Large intestine (tissue), 3 donors: ENCODE measurements at regions not wholly inside any gene's neighbourhood (a gene's known extent, or its start where the extent isn't known, plus 50 kb on each side); places are given as distances from the start of the nearest gene placed in this dataset.

ENCODE experiments used
- DNase-seq, 2 donors: peaks; one replicate each; pipeline versions ENCODE4 v3.0.0 to v3.0.0-alpha.2; 2013
- H3K27ac ChIP-seq: one replicate; pipeline ENCODE4 v1.5.1; 2013; ENCODE audit warnings: low read length
- H3K27me3 ChIP-seq: 2 replicates; pipeline ENCODE4 v1.6.1; 2013; ENCODE audit warnings: low read length; ENCODE audit not compliant: control insufficient read depth, insufficient read depth
- H3K36me3 ChIP-seq: 2 replicates; pipeline ENCODE4 v1.6.1; 2013; ENCODE audit warnings: low read length; ENCODE audit not compliant: control insufficient read depth, insufficient read depth
- H3K4me1 ChIP-seq: one replicate; pipeline ENCODE4 v1.6.1; 2013; ENCODE audit warnings: low read length; ENCODE audit not compliant: control insufficient read depth, insufficient read depth
- H3K4me3 ChIP-seq: one replicate; pipeline ENCODE4 v1.5.1; 2013; ENCODE audit warnings: low read length
- H3K9me3 ChIP-seq: one replicate; pipeline ENCODE4 v1.6.1; 2013; ENCODE audit warnings: mild to moderate bottlenecking, low read depth, low read length, moderate library complexity; ENCODE audit not compliant: control insufficient read depth
- WGBS: methylation state at CpG from one replicate; pipeline ENCODE4 v1.1.5; 2013; ENCODE audit warnings: low lambda C conversion rate; ENCODE audit not compliant: insufficient coverage; 5-methylcytosine and 5-hydroxymethylcytosine counted together

- 100% methylated on average over 1 of the region's 2 CpGs for WGBS
- H3K27ac ChIP-seq, result no peak overlapping the region
- H3K27me3 ChIP-seq, result no peaks in the 10 kb centered on the region
- no peak for DNase-seq
- H3K36me3 ChIP-seq, result no peaks in the 10 kb centered on the region
- H3K4me3 ChIP-seq, result no peak overlapping the region
- H3K9me3 ChIP-seq, result no peaks in the 10 kb centered on the region
- no peaks in the 10 kb centered on the region for H3K4me1 ChIP-seq
These were observed 253.1 kb downstream of the PTEN start for GRCh38 chr10:88116481-88116880.

- Histone ChIP-seq H3K27me3 (no peaks in the 10 kb centered on the region), H3K4me1 (no peaks in the 10 kb centered on the region), H3K36me3 (no peaks in the 10 kb centered on the region), H3K27ac (no peak overlapping the region), H3K4me3 (no peak overlapping the region), H3K9me3 (no peaks in the 10 kb centered on the region)
- WGBS, result 80% methylated on average over 1 of the region's 7 CpGs
- no peak for DNase-seq
These were observed 253.7 kb downstream of the PTEN start for GRCh38 chr10:88116971-88117626.

- no peak overlapping the region for H3K4me3 ChIP-seq
- H3K4me1 ChIP-seq, result no peaks in the 10 kb centered on the region
- peak in 1 of 2 donors; percentile 12 for DNase-seq
- H3K9me3 ChIP-seq, result no peaks in the 10 kb centered on the region
- H3K27ac ChIP-seq, result no peak overlapping the region
- 100% methylated on average over 1 of the region's 4 CpGs for WGBS
- H3K27me3 ChIP-seq, result no peaks in the 10 kb centered on the region
- H3K36me3 ChIP-seq, result no peaks in the 10 kb centered on the region
These were observed 254.6 kb downstream of the PTEN start for GRCh38 chr10:88117869-88118632.

- DNase-seq, result no peak
- H3K27ac ChIP-seq, result no peak overlapping the region
- no peaks in the 10 kb centered on the region for H3K36me3 ChIP-seq
- H3K27me3 ChIP-seq, result no peaks in the 10 kb centered on the region
- WGBS, result no CpG with 5 or more reads among the region's 4 CpGs
- H3K4me1 ChIP-seq, result no peaks in the 10 kb centered on the region
- no peaks in the 10 kb centered on the region for H3K9me3 ChIP-seq
- H3K4me3 ChIP-seq, result no peak overlapping the region
These were observed 255.3 kb downstream of the PTEN start for GRCh38 chr10:88118729-88119128.

- WGBS, result no CpG with 5 or more reads among the region's 2 CpGs
- H3K4me1 ChIP-seq, result no peaks in the 10 kb centered on the region
- no peak overlapping the region for H3K27ac ChIP-seq
These were observed 255.7 kb downstream of the PTEN start for GRCh38 chr10:88119160-88119559.

GRCh38 chr10:88120075-88120474 lies 256.6 kb downstream of the PTEN start:
- WGBS, result 78% methylated on average over 8 of the region's 8 CpGs

More at GRCh38 chr10:88119160-88119559, 255.7 kb downstream of the PTEN start:
- Histone ChIP-seq H3K4me3 (no peak overlapping the region), H3K36me3 (no peaks in the 10 kb centered on the region), H3K9me3 (no peaks in the 10 kb centered on the region), H3K27me3 (no peaks in the 10 kb centered on the region)
- DNase-seq, result no peak

GRCh38 chr10:88120599-88121333 lies 257.3 kb downstream of the PTEN start:
- no peak overlapping the region for H3K27ac ChIP-seq
- no peaks in the 10 kb centered on the region for H3K9me3 ChIP-seq
- no peaks in the 10 kb centered on the region for H3K27me3 ChIP-seq
- no CpG with 5 or more reads among the region's 5 CpGs for WGBS
- DNase-seq, result no peak
- H3K4me3 ChIP-seq, result no peak overlapping the region
- H3K36me3 ChIP-seq, result no peaks in the 10 kb centered on the region
- H3K4me1 ChIP-seq, result no peaks in the 10 kb centered on the region

More at GRCh38 chr10:88120075-88120474, 256.6 kb downstream of the PTEN start:
- H3K36me3 ChIP-seq, result no peaks in the 10 kb centered on the region
- H3K4me1 ChIP-seq, result no peaks in the 10 kb centered on the region
- H3K27ac ChIP-seq, result no peak overlapping the region
- H3K9me3 ChIP-seq, result no peaks in the 10 kb centered on the region
- no peak for DNase-seq
- H3K4me3 ChIP-seq, result no peak overlapping the region
- no peaks in the 10 kb centered on the region for H3K27me3 ChIP-seq

- no peaks in the 10 kb centered on the region for H3K4me1 ChIP-seq
- H3K27ac ChIP-seq, result no peak overlapping the region
- DNase-seq, result no peak
- H3K4me3 ChIP-seq, result no peak overlapping the region
- 100% methylated on average over 2 of the region's 6 CpGs for WGBS
- H3K36me3 ChIP-seq, result no peaks in the 10 kb centered on the region
- H3K27me3 ChIP-seq, result no peaks in the 10 kb centered on the region
- no peaks in the 10 kb centered on the region for H3K9me3 ChIP-seq
These were observed 257.9 kb downstream of the PTEN start for GRCh38 chr10:88121361-88121760.

GRCh38 chr10:88122145-88122544 lies 258.7 kb downstream of the PTEN start:
- Histone ChIP-seq H3K36me3 (no peaks in the 10 kb centered on the region), H3K4me1 (no peaks in the 10 kb centered on the region), H3K4me3 (no peak overlapping the region), H3K27ac (no peak overlapping the region), H3K9me3 (no peaks in the 10 kb centered on the region), H3K27me3 (no peaks in the 10 kb centered on the region)
- no CpG with 5 or more reads among the region's 7 CpGs for WGBS
- DNase-seq, result no peak

- Histone ChIP-seq H3K36me3 (no peaks in the 10 kb centered on the region), H3K9me3 (no peaks in the 10 kb centered on the region), H3K4me1 (no peaks in the 10 kb centered on the region), H3K4me3 (no peak overlapping the region), H3K27ac (no peak overlapping the region), H3K27me3 (no peaks in the 10 kb centered on the region)
- no CpG with 5 or more reads among the region's 4 CpGs for WGBS
- DNase-seq, result no peak
These were observed 259.2 kb downstream of the PTEN start for GRCh38 chr10:88122576-88122975.
